ENCODE measurements at regions not wholly inside any gene's neighbourhood (a gene's known extent, or its start where the extent isn't known, plus 50 kb on each side); places are given as distances from the start of the nearest gene placed in this dataset.
A peak's percentile ranks its signal among the peaks of the same experiment; 100 is the strongest.

DNA sequence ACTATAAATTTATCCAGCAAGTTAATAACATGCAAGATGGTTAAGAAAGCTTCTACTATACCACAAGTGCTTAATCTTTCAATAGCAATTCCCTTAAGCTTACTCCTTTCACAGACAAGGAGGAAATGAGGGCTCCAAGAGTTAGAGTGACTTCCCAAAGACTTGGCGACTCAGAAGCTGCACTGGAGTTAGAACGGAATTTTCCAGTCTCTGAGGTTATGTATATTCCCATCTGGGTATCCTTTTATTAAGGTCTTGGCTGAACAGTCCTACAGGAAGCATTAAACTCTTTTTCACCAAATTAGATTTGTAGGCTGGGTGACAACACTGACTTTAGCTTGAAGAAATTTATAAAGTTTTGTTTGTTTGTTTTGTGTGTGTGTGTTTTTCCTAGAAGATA is 256.9 kb upstream of the DPP10 start (continued):
- TF ChIP-seq GPN1 (CRISPR knock-in tag; IDR thresholded peaks at IDR 0.05; ENCODE audit: borderline replicate concordance) (no peak), ZNF513 (CRISPR knock-in tag; conservative IDR thresholded peaks at IDR 0.05) (no peak), ZNF331 (CRISPR knock-in tag; IDR thresholded peaks at IDR 0.05) (no peak), ZNF720 (CRISPR knock-in tag; IDR thresholded peaks at IDR 0.05) (no peak)

DNA sequence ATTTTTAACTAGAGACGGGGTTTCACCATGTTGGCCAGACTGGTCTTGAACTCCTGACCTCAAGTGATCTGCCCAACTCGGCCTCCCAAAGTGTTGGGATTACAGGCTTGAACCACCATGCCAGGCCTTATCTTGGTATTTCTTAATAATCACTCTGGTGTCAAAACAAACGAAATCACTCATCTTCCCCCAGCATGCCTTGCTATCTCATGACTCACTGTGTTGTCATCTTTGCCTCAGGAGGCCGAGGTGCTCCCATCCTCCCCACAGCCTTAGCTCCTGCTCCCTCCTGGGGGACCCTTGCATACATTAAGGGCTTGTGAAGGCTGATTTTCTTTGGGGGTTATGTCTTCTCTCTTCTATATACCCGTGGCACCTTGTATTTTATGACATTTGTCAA is 250.1 kb upstream of the DPP10 start:
- Histone ChIP-seq H3K9me3 (ENCODE audit: low read length) (no peaks in the 10 kb centered on the region), H3K36me3 (replicated peaks in 1 of 2; ENCODE audit: control insufficient read depth in 1 of 2, insufficient read depth in 2 of 2, low read length in 2 of 2) (no peaks in the 10 kb centered on the region), H3K79me2 (ENCODE audit: insufficient read depth, low read length) (no peaks in the 10 kb centered on the region), H3K4me1 (ENCODE audit: insufficient read depth, low read length) (no peaks in the 10 kb centered on the region), H3K27ac (ENCODE audit: extremely low read length, insufficient read depth, low read length) (no peak overlapping the region), H2AFZ (ENCODE audit: low read length) (no peak overlapping the region), H3K4me2 (ENCODE audit: low read depth, low read length) (no peak overlapping the region), H3K4me3 (replicated peaks in 1 of 3; ENCODE audit: insufficient read depth in 1 of 3, low read depth in 2 of 3, low read length in 3 of 3) (no peak overlapping the region), H4K20me1 (ENCODE audit: insufficient read depth, low read length) (no peaks in the 10 kb centered on the region), H3K27me3 (ENCODE audit: control insufficient read depth in 1 of 2, insufficient read depth in 2 of 2, low read length in 2 of 2) (peaks cover 0 to 10% of the 10 kb centered on the region in 2 experiments; a peak in 2 of 5 replicates), H3K9ac (ENCODE audit: insufficient read depth, low read depth, low read length) (no peak overlapping the region)
- DNase-seq (ENCODE audit: low spot score) (no peak), FAIRE-seq (no peak), ATAC-seq (no peak)
- intact Hi-C loops (cut with micrococcal nuclease; ENCODE audit: unreplicated experiment) (no loop called here), in situ Hi-C loops (cut with HindIII; ENCODE audit: extremely low pct_ligation_motif_present, low pct_unique_long_range_greater_than_20kb) (no loop called here)
- TF ChIP-seq ZNF263 (CRISPR knock-in tag; IDR thresholded peaks at IDR 0.05) (peak; percentile 39; the same call in 1 of the 2 replicates), U2AF1 (optimal IDR thresholded peaks at IDR 0.05; ENCODE audit: low read depth, low read length) (no peak), FOSL2 (CRISPR knock-in tag; IDR thresholded peaks at IDR 0.05) (peak; percentile 81)
- POLR2A ChIA-PET = no interaction called here
- WGBS (ENCODE audit: low lambda C conversion rate) = 8% methylated on average over 5 of the region's 5 CpGs
- BruUV-seq (replicated peaks) = no TSS peak
- CTCF ChIA-PET (ENCODE audit: low intra/inter-chr PET ratio, low total read pairs) = no interaction called here
